ENCODE measurements at regions not wholly inside any gene's neighbourhood (a gene's known extent, or its start where the extent isn't known, plus 50 kb on each side); places are given as distances from the start of the nearest gene placed in this dataset.

GRCh38 chr14:38507299-38507698, 251.4 kb upstream of the CLEC14A start (continued):
- TF ChIP-seq NANOG (IDR thresholded peaks at IDR 0.05; ENCODE audit: insufficient read depth, low read depth, low read length, poor library complexity, severe bottlenecking) = no peak

GRCh38 chr14:38505973-38506249, 250.0 kb upstream of the CLEC14A start:
- no peak for DNase-seq (ENCODE audit: low read depth in 1 of 2, low spot score in 2 of 2)
- Histone ChIP-seq H3K9me3 (ENCODE audit: insufficient read depth in 2 of 2, low read depth in 1 of 2, low read length in 1 of 2) (no peaks in the 10 kb centered on the region), H3K27ac (ENCODE audit: low read depth, low read length) (no peak overlapping the region), H2AK5ac (ENCODE audit: low read depth, low read length) (no peak overlapping the region), H3K23me2 (ENCODE audit: low read depth, low read length) (no peaks in the 10 kb centered on the region), H3K4me2 (ENCODE audit: insufficient read depth in 1 of 2, low read depth in 2 of 2, low read length in 2 of 2) (no peak overlapping the region), H2BK20ac (ENCODE audit: low read length) (no peak overlapping the region), H3K27me3 (replicated peaks in 1 of 4; ENCODE audit: control insufficient read depth in 3 of 4, extremely low read depth in 1 of 4, insufficient read depth in 3 of 4, low read length in 3 of 4) (no peaks in the 10 kb centered on the region), H4K5ac (ENCODE audit: insufficient read length, low read depth, low read length) (no peak overlapping the region), H3K56ac (replicated peaks; ENCODE audit: insufficient read length, low read depth, low read length) (no peak overlapping the region), H2BK12ac (ENCODE audit: low read depth, low read length) (no peak overlapping the region), H3K23ac (ENCODE audit: insufficient read length) (no peak overlapping the region), H2AFZ (ENCODE audit: low read length) (no peak overlapping the region), H3K4me1 (replicated peaks in 1 of 4; ENCODE audit: control insufficient read depth in 3 of 4, insufficient read depth in 4 of 4, low read length in 3 of 4) (no peaks in the 10 kb centered on the region), H4K20me1 (replicated peaks in 1 of 2; ENCODE audit: control insufficient read depth in 1 of 2, insufficient read depth in 2 of 2, low read length in 2 of 2) (no peaks in the 10 kb centered on the region), H2BK15ac (ENCODE audit: low read length) (no peak overlapping the region), H3K36me3 (ENCODE audit: control insufficient read depth in 2 of 4, insufficient read depth in 4 of 4, low read length in 3 of 4) (no peaks in the 10 kb centered on the region), H3K14ac (ENCODE audit: insufficient read length) (no peak overlapping the region), H4K8ac (ENCODE audit: extremely low read depth, insufficient read depth, low read length) (no peak overlapping the region), H2BK5ac (ENCODE audit: low read depth, low read length) (no peak overlapping the region), H4K91ac (replicated peaks; ENCODE audit: insufficient read length, low read length) (no peak overlapping the region), H3K79me2 (ENCODE audit: control insufficient read depth in 1 of 2, insufficient read depth in 2 of 2, low read length in 2 of 2) (no peaks in the 10 kb centered on the region), H3K79me1 (ENCODE audit: low read depth, low read length) (no peaks in the 10 kb centered on the region), H3K4ac (replicated peaks; ENCODE audit: insufficient read length, low read depth, low read length) (no peak overlapping the region), H3K9ac (replicated peaks in 1 of 4; ENCODE audit: extremely low read depth in 1 of 4, low read depth in 3 of 4, low read length in 3 of 4) (no peak overlapping the region), H3K18ac (ENCODE audit: extremely low read depth, low read length) (no peak overlapping the region), H2BK120ac (replicated peaks; ENCODE audit: low read depth, low read length) (no peak overlapping the region), H3K4me3 (ENCODE audit: extremely low read depth in 1 of 4, insufficient read depth in 2 of 4, low read depth in 3 of 4, low read length in 4 of 4) (no peak overlapping the region)
- ChIA-PET POLR2A (ENCODE audit: partially characterized antibody) (no interaction called here), CTCF (ENCODE audit: partially characterized antibody) (interaction anchor here (1.7 kb wide), 1 partner anchor 75 kb away, joined by 4 read pairs; no protein-coding TSS in a partner anchor)
- no peak for FAIRE-seq
- 79% methylated on average over 1 of the region's 1 CpG; no CpG with 5 or more reads in 1 of the 2 experiments for WGBS, 2 experiments (ENCODE audit: extremely low coverage in 1 of 2, insufficient coverage in 1 of 2, insufficient read length in 1 of 2, insufficient replicate concordance in 2 of 2, low coverage in 1 of 2, low lambda C conversion rate in 2 of 2, missing lambda C conversion rate in 1 of 2)
- TF ChIP-seq CTCF (IDR thresholded peaks at IDR 0.05; ENCODE audit: control extremely low read depth in 1 of 3, insufficient read depth in 1 of 3, low read depth in 1 of 3, low read length in 3 of 3) = no peak

Data from H1 (cell line).